Astrocyte (in vitro differentiated cells and primary cell): ENCODE measurements at regions not wholly inside any gene's neighbourhood (a gene's known extent, or its start where the extent isn't known, plus 50 kb on each side); places are given as distances from the start of the nearest gene placed in this dataset.

Source experiments
- DNase-seq: peaks from one replicate; pipeline ENCODE4 v3.0.0-alpha.2; 2010; ENCODE audit warnings: low read depth
- FAIRE-seq: peaks from 2 replicates; lab custom pipeline; 2011; peaks lifted over from hg19 to GRCh38; lab: Jason Lieb, UNC
- H2AFZ ChIP-seq: 2 replicates; pipeline ENCODE4 v1.6.0; 2012; ENCODE audit warnings: low read depth, low read length, inconsistent platforms
- H3K27ac ChIP-seq: 2 replicates; pipeline ENCODE4 v1.5.1; 2011; ENCODE audit warnings: low read depth, low read length, inconsistent platforms
- H3K27me3 ChIP-seq: 2 replicates; pipeline ENCODE4 v1.6.0; 2011; ENCODE audit warnings: low read length, inconsistent platforms; ENCODE audit not compliant: insufficient read depth
- H3K36me3 ChIP-seq: 2 replicates; pipeline ENCODE4 v1.5.1; 2011; ENCODE audit warnings: low read length, inconsistent platforms; ENCODE audit not compliant: insufficient read depth
- H3K4me1 ChIP-seq: 2 replicates; pipeline ENCODE4 v1.5.1; 2011; ENCODE audit warnings: low read length, inconsistent platforms; ENCODE audit not compliant: insufficient read depth
- H3K4me2 ChIP-seq: 2 replicates; pipeline ENCODE4 v1.6.0; 2012; ENCODE audit warnings: low read length, inconsistent platforms
- H3K4me3 ChIP-seq: 2 replicates; pipeline ENCODE4 v1.5.1; 2011; ENCODE audit warnings: low read depth, mild to moderate bottlenecking, low read length, inconsistent platforms; ENCODE audit not compliant: insufficient read depth
- H3K79me2 ChIP-seq: 2 replicates; pipeline ENCODE4 v1.6.0; 2012; ENCODE audit warnings: mild to moderate bottlenecking, low read length, inconsistent platforms; ENCODE audit not compliant: insufficient read depth
- H3K9ac ChIP-seq: 2 replicates; pipeline ENCODE4 v1.6.0; 2012; ENCODE audit warnings: mild to moderate bottlenecking, low read length, inconsistent platforms
- H3K9me3 ChIP-seq: 2 replicates; pipeline ENCODE4 v1.5.1; 2012; ENCODE audit warnings: low read depth, mild to moderate bottlenecking, low read length, inconsistent platforms; ENCODE audit not compliant: insufficient read depth
- H4K20me1 ChIP-seq: 2 replicates; pipeline ENCODE4 v1.6.0; 2012; ENCODE audit warnings: low read length, inconsistent platforms; ENCODE audit not compliant: insufficient read depth
- H3K27ac Mint-ChIP-seq: one replicate; pipeline ENCODE4 v1.8.0; 2021; ENCODE audit warnings: mild to moderate bottlenecking, mixed read lengths; ENCODE audit not compliant: unreplicated experiment
- H3K27me3 Mint-ChIP-seq: one replicate; pipeline ENCODE4 v1.8.0; 2021; ENCODE audit warnings: low read depth, mixed read lengths; ENCODE audit not compliant: unreplicated experiment
- H3K36me3 Mint-ChIP-seq: one replicate; pipeline ENCODE4 v1.8.0; 2021; ENCODE audit warnings: low read depth, mixed read lengths; ENCODE audit not compliant: unreplicated experiment
- H3K4me1 Mint-ChIP-seq: one replicate; pipeline ENCODE4 v1.8.0; 2021; ENCODE audit warnings: low read depth, mixed read lengths; ENCODE audit not compliant: unreplicated experiment
- H3K4me3 Mint-ChIP-seq: one replicate; pipeline ENCODE4 v1.8.0; 2021; ENCODE audit warnings: mild to moderate bottlenecking, moderate library complexity, mixed read lengths; ENCODE audit not compliant: unreplicated experiment
- H3K9me3 Mint-ChIP-seq: one replicate; pipeline ENCODE4 v1.8.0; 2021; ENCODE audit warnings: mild to moderate bottlenecking, mixed read lengths; ENCODE audit not compliant: unreplicated experiment
- EZH2 ChIP-seq: IDR thresholded peaks from 2 replicates; pipeline ENCODE4 v1.6.1; 2012; ENCODE audit warnings: mild to moderate bottlenecking, low read length, inconsistent platforms; ENCODE audit not compliant: insufficient read depth
- TF ChIP-seq, protein P1 (sequence below): IDR thresholded peaks from 2 replicates; pipeline ENCODE4 v1.5.1; 2011; ENCODE audit warnings: low read depth, mild to moderate bottlenecking, inconsistent platforms, low read length, moderate library complexity; ENCODE audit not compliant: insufficient read depth

DNA sequence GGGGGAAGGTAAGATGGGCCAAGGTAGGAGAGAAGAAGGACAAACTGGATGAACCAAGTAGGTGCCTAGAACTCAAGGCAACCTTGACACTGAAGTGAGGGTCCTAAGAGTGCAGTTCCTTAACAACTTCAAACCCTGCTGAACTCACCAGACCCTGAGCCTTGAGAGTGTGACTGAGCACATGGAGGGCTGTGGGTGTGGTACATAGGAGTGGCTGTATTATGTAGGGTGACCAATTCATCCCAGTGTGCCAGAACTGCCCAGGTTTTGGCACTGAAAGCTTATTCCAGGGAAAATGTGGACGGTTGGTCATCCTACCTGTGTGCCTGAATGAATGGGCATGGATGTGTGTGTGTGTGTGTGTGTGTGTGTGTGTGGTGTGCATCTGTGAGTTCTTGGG lies 281.8 kb downstream of the DHX35 start:
- Mint-ChIP-seq H3K4me1 (no peaks in the 10 kb centered on the region), H3K27ac (no peak overlapping the region)
- TF ChIP-seq EZH2: no peak
- TF ChIP-seq, protein P1, sequence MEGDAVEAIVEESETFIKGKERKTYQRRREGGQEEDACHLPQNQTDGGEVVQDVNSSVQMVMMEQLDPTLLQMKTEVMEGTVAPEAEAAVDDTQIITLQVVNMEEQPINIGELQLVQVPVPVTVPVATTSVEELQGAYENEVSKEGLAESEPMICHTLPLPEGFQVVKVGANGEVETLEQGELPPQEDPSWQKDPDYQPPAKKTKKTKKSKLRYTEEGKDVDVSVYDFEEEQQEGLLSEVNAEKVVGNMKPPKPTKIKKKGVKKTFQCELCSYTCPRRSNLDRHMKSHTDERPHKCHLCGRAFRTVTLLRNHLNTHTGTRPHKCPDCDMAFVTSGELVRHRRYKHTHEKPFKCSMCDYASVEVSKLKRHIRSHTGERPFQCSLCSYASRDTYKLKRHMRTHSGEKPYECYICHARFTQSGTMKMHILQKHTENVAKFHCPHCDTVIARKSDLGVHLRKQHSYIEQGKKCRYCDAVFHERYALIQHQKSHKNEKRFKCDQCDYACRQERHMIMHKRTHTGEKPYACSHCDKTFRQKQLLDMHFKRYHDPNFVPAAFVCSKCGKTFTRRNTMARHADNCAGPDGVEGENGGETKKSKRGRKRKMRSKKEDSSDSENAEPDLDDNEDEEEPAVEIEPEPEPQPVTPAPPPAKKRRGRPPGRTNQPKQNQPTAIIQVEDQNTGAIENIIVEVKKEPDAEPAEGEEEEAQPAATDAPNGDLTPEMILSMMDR: no peak

DNA sequence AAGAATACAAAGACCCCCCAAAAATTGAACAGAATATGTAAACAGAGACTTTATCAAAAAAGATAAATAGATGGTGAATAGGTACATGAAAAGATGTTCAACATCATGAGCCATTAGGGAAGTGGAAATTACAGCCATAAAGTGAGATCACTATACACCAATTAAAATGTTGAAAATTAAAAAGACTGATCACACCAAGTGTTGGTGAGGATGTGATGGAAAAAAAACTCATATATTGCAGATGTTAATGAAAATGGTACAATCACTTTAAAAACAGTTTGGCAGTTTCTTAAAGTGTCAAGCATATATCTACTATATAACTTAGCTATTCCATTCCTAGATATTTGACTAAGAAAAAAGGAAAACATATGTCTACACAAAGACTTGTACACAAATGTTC lies 280.5 kb downstream of the DHX35 start:
- no peak overlapping the region for H3K27ac Mint-ChIP-seq
- no peaks in the 10 kb centered on the region for H3K36me3 Mint-ChIP-seq
- peaks cover 30% of the 10 kb centered on the region for H3K27me3 Mint-ChIP-seq
- H3K79me2 ChIP-seq: no peaks in the 10 kb centered on the region
- H3K9me3 ChIP-seq: no peaks in the 10 kb centered on the region
- H3K9ac ChIP-seq: no peak overlapping the region
- H3K4me3 ChIP-seq: no peak overlapping the region
- no peak overlapping the region for H3K4me3 Mint-ChIP-seq
- H3K4me2 ChIP-seq: no peak overlapping the region
- FAIRE-seq: no peak
- TF ChIP-seq EZH2: no peak
- TF ChIP-seq, protein P1: no peak
- H2AFZ ChIP-seq: no peak overlapping the region
- no peaks in the 10 kb centered on the region for H3K4me1 Mint-ChIP-seq
- no peaks in the 10 kb centered on the region for H3K4me1 ChIP-seq
- no peak for DNase-seq
- H3K36me3 ChIP-seq: no peaks in the 10 kb centered on the region
- H3K27ac ChIP-seq: no peak overlapping the region
- no peaks in the 10 kb centered on the region for H3K27me3 ChIP-seq
- H4K20me1 ChIP-seq: no peaks in the 10 kb centered on the region
- peaks cover 6% of the 10 kb centered on the region for H3K9me3 Mint-ChIP-seq

More for the DNA sequence above, 281.8 kb downstream of the DHX35 start:
- Mint-ChIP-seq H3K36me3 (no peaks in the 10 kb centered on the region), H3K9me3 (peaks cover 6% of the 10 kb centered on the region), H3K4me3 (no peak overlapping the region), H3K27me3 (peaks cover 38% of the 10 kb centered on the region)
- H3K79me2 ChIP-seq: no peaks in the 10 kb centered on the region
- no peak overlapping the region for H3K4me2 ChIP-seq
- H3K4me1 ChIP-seq: no peaks in the 10 kb centered on the region
- DNase-seq (no peak), FAIRE-seq (no peak)
- H3K4me3 ChIP-seq: no peak overlapping the region
- H2AFZ ChIP-seq: no peak overlapping the region
- H3K27me3 ChIP-seq: no peaks in the 10 kb centered on the region
- H3K36me3 ChIP-seq: no peaks in the 10 kb centered on the region
- H3K9ac ChIP-seq: no peak overlapping the region
- no peaks in the 10 kb centered on the region for H3K9me3 ChIP-seq
- no peaks in the 10 kb centered on the region for H4K20me1 ChIP-seq
- H3K27ac ChIP-seq: no peak overlapping the region

DNA sequence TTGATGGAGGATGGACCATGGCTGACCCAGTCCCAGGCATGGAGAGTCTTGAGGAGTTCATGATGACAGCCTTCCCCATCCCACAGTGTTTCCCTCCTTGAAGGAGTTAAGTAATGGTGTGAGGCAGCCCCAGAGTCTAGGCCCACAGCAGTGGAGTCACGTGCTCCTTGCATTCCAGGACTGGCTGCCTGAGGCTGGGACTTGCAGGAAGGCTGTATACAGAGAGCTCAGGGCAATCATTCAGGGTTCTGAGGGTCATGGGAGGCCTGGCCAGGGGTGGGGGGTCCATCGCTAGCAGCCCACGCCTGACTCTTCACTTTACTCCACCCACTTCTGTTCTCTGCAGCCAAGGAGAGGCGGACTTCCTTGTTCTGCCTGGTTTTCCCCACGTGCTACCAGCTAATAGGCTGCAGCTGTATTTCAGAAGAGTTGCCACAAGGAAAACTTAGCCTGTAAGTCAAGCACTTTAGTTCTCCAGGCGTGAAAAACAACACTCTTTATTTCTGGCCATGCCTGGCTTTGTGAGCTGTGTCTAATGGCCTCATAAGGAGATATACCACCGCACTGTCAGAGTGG lies 272.5 kb downstream of the DHX35 start:
- no peak overlapping the region for H3K9ac ChIP-seq
- H2AFZ ChIP-seq: no peak overlapping the region
- no peaks in the 10 kb centered on the region for H3K9me3 ChIP-seq
- no peaks in the 10 kb centered on the region for H3K36me3 Mint-ChIP-seq
- no peaks in the 10 kb centered on the region for H3K9me3 Mint-ChIP-seq
- TF ChIP-seq, protein P1: no peak
- TF ChIP-seq EZH2: no peak
- H3K27me3 Mint-ChIP-seq: peaks cover 17% of the 10 kb centered on the region
- no peaks in the 10 kb centered on the region for H3K36me3 ChIP-seq
- no peak overlapping the region for H3K4me3 Mint-ChIP-seq
- H3K27ac ChIP-seq: no peak overlapping the region
- no peaks in the 10 kb centered on the region for H3K4me1 Mint-ChIP-seq
- DNase-seq (no peak), FAIRE-seq (no peak)
- no peaks in the 10 kb centered on the region for H3K79me2 ChIP-seq
- no peak overlapping the region for H3K4me3 ChIP-seq
- no peaks in the 10 kb centered on the region for H3K27me3 ChIP-seq
- no peak overlapping the region for H3K27ac Mint-ChIP-seq
- no peaks in the 10 kb centered on the region for H4K20me1 ChIP-seq
- H3K4me2 ChIP-seq: no peak overlapping the region
- H3K4me1 ChIP-seq: no peaks in the 10 kb centered on the region
